IPS-20b (cell line): ENCODE measurements at regions not wholly inside any gene's neighbourhood (a gene's known extent, or its start where the extent isn't known, plus 50 kb on each side); places are given as distances from the start of the nearest gene placed in this dataset.

Experiments used
- H3K27ac ChIP-seq: one replicate; pipeline ENCODE4 v1.5.1; 2013; ENCODE audit warnings: low read length
- H3K27me3 ChIP-seq: 2 replicates; pipeline ENCODE4 v1.6.1; 2013; ENCODE audit warnings: mild to moderate bottlenecking, low read length, inconsistent platforms; ENCODE audit not compliant: insufficient read depth
- H3K36me3 ChIP-seq: 2 replicates; pipeline ENCODE4 v1.6.1; 2013; ENCODE audit warnings: low read depth, mild to moderate bottlenecking, inconsistent platforms, low read length, moderate library complexity; ENCODE audit not compliant: insufficient read depth
- H3K4me1 ChIP-seq: 2 replicates; pipeline ENCODE4 v1.6.1; 2013; ENCODE audit warnings: mild to moderate bottlenecking, control low read depth, inconsistent platforms, low read length, moderate library complexity; ENCODE audit not compliant: insufficient read depth
- H3K4me3 ChIP-seq: 2 replicates; pipeline ENCODE4 v1.5.1; 2013; ENCODE audit warnings: mild to moderate bottlenecking, low read length, inconsistent platforms
- H3K9ac ChIP-seq: 2 replicates; pipeline ENCODE4 v1.6.1; 2013; ENCODE audit warnings: low read depth, mild to moderate bottlenecking, inconsistent platforms, low read length, moderate library complexity
- H3K9me3 ChIP-seq: 2 replicates; pipeline ENCODE4 v1.6.1; 2013; ENCODE audit warnings: mild to moderate bottlenecking, low read depth, low read length, inconsistent platforms; ENCODE audit not compliant: insufficient read depth

DNA sequence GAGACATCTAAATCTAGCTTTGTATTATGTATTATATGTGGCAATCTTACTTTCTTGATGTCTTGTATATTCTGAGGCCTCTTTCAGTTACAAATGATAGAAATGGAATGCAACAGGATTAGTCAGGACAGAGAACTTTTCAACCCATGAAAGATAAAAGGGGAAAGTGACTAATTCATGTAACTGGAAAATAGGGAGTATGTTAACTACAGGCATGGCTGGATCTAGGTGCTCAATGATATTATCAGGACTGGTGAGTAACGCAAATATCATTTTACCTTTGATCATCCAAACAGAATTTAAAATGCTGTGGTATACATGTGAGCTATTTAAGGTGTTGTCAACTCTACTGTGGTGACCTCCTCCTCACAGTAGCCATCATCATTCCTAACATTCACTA lies 215.7 kb upstream of the GLRA1 start:
- Histone ChIP-seq H3K4me3 (no peak overlapping the region), H3K9me3 (no peaks in the 10 kb centered on the region), H3K27me3 (no peaks in the 10 kb centered on the region), H3K27ac (no peak overlapping the region), H3K9ac (no peak overlapping the region), H3K4me1 (no peaks in the 10 kb centered on the region), H3K36me3 (no peaks in the 10 kb centered on the region)

- no peak overlapping the region for H3K4me3 ChIP-seq
- H3K9ac ChIP-seq = no peak overlapping the region
- H3K4me1 ChIP-seq = no peaks in the 10 kb centered on the region
- no peak overlapping the region for H3K27ac ChIP-seq
- H3K36me3 ChIP-seq = no peaks in the 10 kb centered on the region
- H3K27me3 ChIP-seq = no peaks in the 10 kb centered on the region
- no peaks in the 10 kb centered on the region for H3K9me3 ChIP-seq
Measured at GRCh38 chr5:152137063-152137462, 212.4 kb upstream of the GLRA1 start.

GRCh38 chr5:152136321-152136720 lies 211.7 kb upstream of the GLRA1 start:
- no peaks in the 10 kb centered on the region for H3K9me3 ChIP-seq
- no peaks in the 10 kb centered on the region for H3K36me3 ChIP-seq
- H3K27ac ChIP-seq = no peak overlapping the region
- no peaks in the 10 kb centered on the region for H3K4me1 ChIP-seq
- no peak overlapping the region for H3K9ac ChIP-seq
- H3K27me3 ChIP-seq = no peaks in the 10 kb centered on the region
- no peak overlapping the region for H3K4me3 ChIP-seq

DNA sequence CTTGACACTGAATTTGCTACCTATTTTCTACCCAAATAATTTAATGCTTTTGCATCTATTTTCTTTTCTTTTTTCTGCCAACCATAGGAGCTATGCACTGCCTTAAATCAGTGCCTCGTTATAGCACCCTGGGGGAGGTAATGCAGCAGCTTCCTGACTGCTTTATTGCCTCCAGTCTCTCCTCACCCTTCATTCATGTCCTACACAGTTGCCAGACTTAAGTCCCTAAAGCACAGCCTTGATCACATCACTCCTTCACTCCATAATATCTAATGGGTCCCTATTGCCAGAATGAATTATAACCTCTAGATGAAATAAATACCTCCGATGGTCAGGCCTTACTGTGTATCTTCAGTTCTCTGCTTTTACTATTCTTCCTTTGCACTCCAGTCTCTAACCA lies 211.2 kb upstream of the GLRA1 start:
- H3K27me3 ChIP-seq = no peaks in the 10 kb centered on the region
- H3K9me3 ChIP-seq = no peaks in the 10 kb centered on the region
- H3K4me1 ChIP-seq = no peaks in the 10 kb centered on the region
- H3K9ac ChIP-seq = no peak overlapping the region
- H3K4me3 ChIP-seq = no peak overlapping the region
- H3K36me3 ChIP-seq = no peaks in the 10 kb centered on the region
- no peak overlapping the region for H3K27ac ChIP-seq

DNA sequence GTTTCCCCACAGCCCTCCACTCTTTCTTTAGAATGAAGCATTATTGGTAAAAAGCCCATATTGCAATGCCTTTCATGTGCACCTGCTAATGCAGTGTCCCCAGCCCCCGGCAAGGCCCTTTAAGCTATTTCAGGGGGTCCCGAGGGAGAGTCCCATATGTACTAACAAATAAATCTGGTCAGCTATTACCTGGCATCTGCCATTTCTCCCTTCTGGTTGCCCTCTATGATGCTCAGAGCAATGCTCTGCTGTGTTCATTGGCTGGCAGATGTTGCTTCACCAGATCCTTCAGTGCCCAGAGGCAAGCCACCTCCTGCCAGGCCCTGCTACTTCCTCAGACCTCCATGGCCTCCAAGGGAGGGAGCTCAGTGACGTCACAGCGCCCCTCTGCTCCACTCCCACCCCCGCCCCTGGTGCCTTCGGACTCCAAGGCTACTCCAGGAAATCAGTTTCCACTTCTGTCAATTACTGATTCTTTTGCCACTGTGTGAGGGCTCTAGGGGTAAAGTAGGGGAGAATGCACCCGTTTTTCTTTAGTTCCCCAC lies 201.1 kb upstream of the GLRA1 start:
- H3K9me3 ChIP-seq = no peaks in the 10 kb centered on the region
- H3K27me3 ChIP-seq = no peaks in the 10 kb centered on the region
- no peak overlapping the region for H3K9ac ChIP-seq
- H3K36me3 ChIP-seq = no peaks in the 10 kb centered on the region
- H3K4me1 ChIP-seq = peaks cover 5% of the 10 kb centered on the region; the same call in 1 of the 2 replicates
- H3K4me3 ChIP-seq = no peak overlapping the region
- H3K27ac ChIP-seq = no peak overlapping the region

DNA sequence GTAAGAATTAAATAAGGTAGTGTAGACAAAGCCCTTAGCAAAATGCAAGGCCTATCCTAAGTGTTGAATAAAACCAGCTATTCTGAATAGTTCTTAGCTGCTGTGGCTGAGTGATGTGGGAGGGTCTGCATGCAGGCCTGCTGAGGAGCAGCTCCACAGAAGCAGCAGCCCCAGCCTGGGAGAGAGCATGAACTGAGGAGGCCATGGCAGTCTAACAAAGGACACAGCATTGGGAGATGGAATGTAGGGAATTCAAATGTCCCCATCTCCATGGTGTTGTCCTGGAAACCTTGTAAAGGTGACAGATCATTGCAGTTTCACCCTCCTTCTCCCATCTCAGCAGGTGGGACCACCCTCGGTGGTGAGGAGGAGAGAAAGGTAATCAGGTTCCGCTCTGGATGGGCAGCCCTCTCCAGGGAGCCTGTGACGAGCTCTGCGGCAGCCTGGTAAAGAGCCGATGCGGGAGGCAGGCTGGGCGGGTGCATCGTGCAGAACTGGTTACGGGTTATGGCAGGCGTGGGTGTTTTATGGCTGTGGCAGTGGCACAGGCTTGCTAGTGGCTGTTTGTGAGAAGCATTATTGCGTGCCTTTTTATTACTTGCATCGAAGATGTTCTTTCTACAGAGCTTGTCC lies 199.9 kb upstream of the GLRA1 start:
- no peak overlapping the region for H3K4me3 ChIP-seq
- no peaks in the 10 kb centered on the region for H3K27me3 ChIP-seq
- H3K27ac ChIP-seq = no peak overlapping the region
- H3K9me3 ChIP-seq = no peaks in the 10 kb centered on the region
- H3K36me3 ChIP-seq = no peaks in the 10 kb centered on the region
- peaks cover 5% of the 10 kb centered on the region; the same call in 1 of the 2 replicates for H3K4me1 ChIP-seq
- no peak overlapping the region for H3K9ac ChIP-seq

DNA sequence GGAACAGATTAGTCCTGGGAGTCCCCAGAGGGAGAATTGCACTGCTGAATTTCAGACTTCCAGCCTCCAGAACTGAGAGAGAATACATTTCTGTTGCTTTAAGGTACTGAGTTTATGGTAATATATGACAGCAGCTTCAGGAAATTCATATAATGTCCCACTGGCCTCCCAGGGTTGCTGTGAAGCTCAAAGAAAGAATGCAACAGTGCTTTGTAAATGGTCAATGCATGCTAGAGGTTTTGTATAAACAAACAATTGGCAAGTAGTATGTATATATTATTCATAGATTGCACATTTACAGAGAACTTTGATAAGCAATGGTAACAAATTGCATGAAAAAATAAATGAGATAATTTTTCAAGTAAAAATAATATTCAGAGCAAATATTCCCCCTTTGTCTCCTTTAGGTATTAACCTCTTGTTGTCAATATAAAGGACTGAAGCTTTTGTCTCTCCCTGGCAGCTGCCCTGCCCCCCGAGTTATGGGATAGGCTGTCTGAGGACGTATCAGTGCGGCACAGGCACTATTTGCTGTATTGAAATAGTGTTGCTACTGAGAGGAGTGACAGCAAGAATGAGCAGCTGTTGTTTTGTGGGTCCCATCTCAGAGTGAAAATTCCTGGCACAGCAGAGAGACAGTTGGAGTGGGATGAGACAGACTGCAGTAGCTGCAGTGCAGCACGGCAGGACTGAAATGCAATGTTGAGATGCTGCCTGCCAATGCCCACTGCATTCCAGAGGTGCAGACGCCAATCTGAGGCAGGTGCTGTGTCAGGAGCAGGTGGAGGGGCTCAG lies 194.2 kb upstream of the GLRA1 start:
- Histone ChIP-seq H3K27me3 (no peaks in the 10 kb centered on the region), H3K4me1 (peaks cover 5% of the 10 kb centered on the region; the same call in 1 of the 2 replicates), H3K9ac (no peak overlapping the region), H3K27ac (no peak overlapping the region), H3K36me3 (no peaks in the 10 kb centered on the region), H3K4me3 (no peak overlapping the region), H3K9me3 (no peaks in the 10 kb centered on the region)

GRCh38 chr5:152116934-152117333 lies 192.3 kb upstream of the GLRA1 start:
- Histone ChIP-seq H3K4me3 (no peak overlapping the region), H3K36me3 (no peaks in the 10 kb centered on the region), H3K4me1 (no peaks in the 10 kb centered on the region), H3K9ac (no peak overlapping the region), H3K9me3 (no peaks in the 10 kb centered on the region), H3K27me3 (no peaks in the 10 kb centered on the region), H3K27ac (no peak overlapping the region)

DNA sequence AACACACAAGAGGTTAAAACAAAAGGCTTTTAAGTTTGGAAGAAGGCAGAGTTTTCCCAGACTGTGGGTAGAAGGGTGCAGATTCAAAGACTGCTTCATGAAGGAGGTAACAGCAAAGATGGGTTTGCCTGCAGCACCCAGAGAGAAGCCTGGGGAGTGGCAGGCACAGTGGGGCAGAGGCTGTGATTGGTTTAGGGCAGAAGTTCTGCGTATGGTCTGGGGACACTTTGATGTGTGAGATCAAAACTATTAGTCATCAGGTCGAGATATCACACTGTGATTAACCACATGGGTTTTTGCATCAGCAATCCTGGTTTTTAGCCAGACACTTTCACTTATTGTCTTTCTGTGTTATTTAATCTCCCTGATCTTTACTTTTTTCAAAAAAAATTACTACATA lies 188.8 kb upstream of the GLRA1 start:
- Histone ChIP-seq H3K27ac (no peak overlapping the region), H3K9ac (no peak overlapping the region), H3K9me3 (no peaks in the 10 kb centered on the region), H3K27me3 (no peaks in the 10 kb centered on the region), H3K4me1 (no peaks in the 10 kb centered on the region), H3K36me3 (no peaks in the 10 kb centered on the region), H3K4me3 (no peak overlapping the region)

- H3K27me3 ChIP-seq = no peaks in the 10 kb centered on the region
- H3K9me3 ChIP-seq = no peaks in the 10 kb centered on the region
- no peaks in the 10 kb centered on the region; the same call in 1 of the 2 replicates for H3K4me1 ChIP-seq
- no peak overlapping the region for H3K27ac ChIP-seq
- no peak overlapping the region for H3K4me3 ChIP-seq
- no peak overlapping the region for H3K9ac ChIP-seq
- H3K36me3 ChIP-seq = no peaks in the 10 kb centered on the region
Measured at GRCh38 chr5:152107220-152107619, 182.6 kb upstream of the GLRA1 start.

- Histone ChIP-seq H3K27ac (no peak overlapping the region), H3K9me3 (no peaks in the 10 kb centered on the region), H3K4me1 (no peaks in the 10 kb centered on the region; the same call in 1 of the 2 replicates), H3K4me3 (no peak overlapping the region), H3K27me3 (no peaks in the 10 kb centered on the region), H3K36me3 (no peaks in the 10 kb centered on the region), H3K9ac (no peak overlapping the region)
Measured at GRCh38 chr5:152106571-152106970, 181.9 kb upstream of the GLRA1 start.

DNA sequence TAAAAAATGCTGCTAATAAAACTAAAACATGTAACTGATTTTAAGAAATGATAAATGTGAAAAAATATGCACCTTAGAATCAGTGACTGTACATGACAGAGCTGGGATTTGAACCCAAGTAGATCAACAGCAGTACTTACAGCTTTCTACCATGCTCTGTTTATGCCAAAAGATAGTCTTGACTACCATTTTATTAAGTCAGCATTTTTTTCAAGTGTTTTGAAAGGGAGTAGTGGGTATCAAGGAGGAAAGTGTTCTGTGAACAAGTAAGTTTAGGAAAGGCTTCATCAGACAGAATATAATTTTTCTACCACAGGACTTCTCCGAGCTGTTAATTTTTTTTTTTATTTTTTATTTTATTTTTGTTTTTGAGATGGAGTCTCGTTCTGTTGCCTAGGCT lies 180.4 kb upstream of the GLRA1 start:
- no peaks in the 10 kb centered on the region for H3K27me3 ChIP-seq
- no peak overlapping the region for H3K9ac ChIP-seq
- H3K36me3 ChIP-seq = no peaks in the 10 kb centered on the region
- no peaks in the 10 kb centered on the region for H3K9me3 ChIP-seq
- H3K4me3 ChIP-seq = no peak overlapping the region
- H3K4me1 ChIP-seq = no peaks in the 10 kb centered on the region; the same call in 1 of the 2 replicates
- no peak overlapping the region for H3K27ac ChIP-seq
